ENCODE measurements at regions not wholly inside any gene's neighbourhood (a gene's known extent, or its start where the extent isn't known, plus 50 kb on each side); places are given as distances from the start of the nearest gene placed in this dataset.
"Not testable (repeated sequence)": the region's sequence is repeated elsewhere in the genome, so short reads cannot be mapped to it uniquely, and the experiment has no call there.

DNA sequence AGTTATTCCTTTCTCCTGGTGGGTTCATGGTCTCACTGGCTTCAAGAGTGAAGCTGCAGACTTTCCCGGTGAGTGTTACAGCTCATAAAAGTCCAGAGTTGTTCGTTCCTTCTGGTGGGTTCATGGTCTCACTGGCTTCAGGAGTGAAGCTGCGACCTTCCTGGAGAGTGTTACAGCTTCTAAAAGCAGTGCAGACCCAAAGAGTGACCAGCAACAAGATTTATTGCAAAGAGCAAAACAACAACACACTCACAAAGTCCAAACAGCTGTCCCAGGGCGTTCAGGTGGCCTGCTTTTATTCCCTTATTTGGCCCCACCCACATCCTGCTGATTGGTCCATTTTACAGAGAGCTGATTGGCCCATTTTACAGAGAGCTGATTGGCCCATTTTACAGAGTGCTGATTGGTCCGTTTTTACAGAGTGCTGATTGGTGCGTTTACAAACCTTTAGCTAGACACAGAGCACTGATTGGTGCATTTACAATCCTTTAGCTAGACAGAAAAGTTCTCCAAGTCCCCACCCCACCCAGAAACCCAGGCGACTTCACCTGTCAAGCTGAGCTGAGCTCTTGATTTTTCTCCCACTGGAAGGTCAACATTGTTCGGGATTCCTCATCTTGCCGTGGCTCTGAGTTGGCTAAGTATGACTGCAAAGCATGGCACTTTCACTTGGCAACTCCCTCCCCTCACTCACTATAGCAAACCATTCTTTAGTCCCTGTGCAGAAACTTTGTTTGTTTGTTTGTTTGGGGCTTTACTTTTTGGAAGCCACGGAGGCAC, 87.3 kb upstream of the EEPD1 start:
- not testable (repeated sequence) for DNase-seq

DNA sequence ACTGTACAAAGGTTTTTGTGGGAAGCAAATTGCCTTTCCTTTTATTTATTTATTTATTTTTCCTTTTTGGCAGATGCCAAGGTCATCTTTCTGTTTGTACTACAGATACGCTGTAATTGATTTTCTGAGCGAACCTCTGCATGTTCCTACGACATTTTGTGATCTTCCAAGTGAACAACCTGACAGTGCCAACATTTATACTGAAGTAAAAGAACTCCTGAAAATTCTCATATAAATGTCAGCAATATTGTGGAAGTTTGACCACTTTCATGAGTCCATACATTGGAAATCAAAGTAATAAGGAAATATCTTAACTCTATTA, 86.8 kb upstream of the EEPD1 start:
- no peak for DNase-seq

DNA sequence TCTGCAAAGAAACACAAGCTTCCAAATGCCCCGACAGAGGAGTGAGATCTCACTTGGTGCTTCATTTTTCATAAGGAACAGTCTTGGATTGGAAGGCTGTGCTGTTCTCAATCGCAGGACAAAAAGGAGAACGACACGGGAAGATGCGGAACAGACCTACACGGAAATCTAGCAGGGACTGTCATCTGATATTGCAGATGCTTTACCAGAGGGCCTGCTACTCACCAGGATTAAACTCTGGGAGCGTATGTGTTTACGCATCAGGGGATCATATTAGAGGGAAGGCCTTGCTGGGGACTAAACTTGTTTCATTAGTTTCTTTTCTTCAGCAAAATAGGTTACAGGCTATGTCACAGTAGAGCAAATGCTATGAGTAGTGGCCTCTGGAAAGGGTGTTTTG, 82.8 kb upstream of the EEPD1 start:
- no peak for DNase-seq

DNA sequence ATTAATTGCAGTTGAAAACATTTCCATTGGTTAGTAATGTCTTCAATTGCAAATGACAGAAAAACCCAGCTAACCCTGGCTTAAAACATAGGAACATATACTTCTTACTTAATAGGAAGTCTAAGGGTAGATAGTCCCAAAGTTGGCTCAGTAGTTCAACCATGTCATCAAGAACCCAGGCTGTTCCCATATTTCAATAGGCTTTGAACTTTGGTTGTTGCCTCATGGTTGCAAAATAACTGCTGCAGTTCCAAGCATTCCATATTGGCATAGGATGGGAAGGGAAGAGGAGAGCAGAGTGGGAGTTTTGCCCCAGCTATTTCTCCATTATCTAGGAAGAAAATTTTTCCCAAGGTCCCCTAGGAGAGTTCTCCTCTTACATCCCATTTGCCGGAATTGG, 81.4 kb upstream of the EEPD1 start:
- no peak for DNase-seq

GRCh38 chr7:36072620-36073019, 80.4 kb upstream of the EEPD1 start:
- DNase-seq: no peak

DNA sequence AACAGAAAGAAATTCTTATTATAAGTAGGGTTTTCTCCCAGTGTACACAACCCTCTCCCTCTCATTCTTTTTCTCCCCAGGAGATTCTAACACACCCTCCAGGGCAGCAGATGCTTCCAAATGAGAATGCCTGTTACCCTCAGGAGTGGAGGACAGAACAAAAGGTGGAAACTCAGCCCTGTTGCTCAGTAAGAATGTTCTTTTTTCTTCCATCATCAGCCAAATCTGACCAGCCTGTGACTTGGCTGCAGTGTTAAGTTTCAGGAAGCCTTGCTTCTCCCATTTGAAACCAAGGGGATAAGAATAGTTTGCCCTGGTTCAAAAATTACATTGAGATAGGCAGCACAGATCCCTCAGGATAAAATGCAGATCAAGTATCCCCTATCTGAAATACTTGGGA, 77.5 kb upstream of the EEPD1 start:
- DNase-seq: no peak

- DNase-seq: no peak
These were observed 77.0 kb upstream of the EEPD1 start for GRCh38 chr7:36076074-36076473.

GRCh38 chr7:36078816-36079360, 74.2 kb upstream of the EEPD1 start:
- no peak for DNase-seq

DNA sequence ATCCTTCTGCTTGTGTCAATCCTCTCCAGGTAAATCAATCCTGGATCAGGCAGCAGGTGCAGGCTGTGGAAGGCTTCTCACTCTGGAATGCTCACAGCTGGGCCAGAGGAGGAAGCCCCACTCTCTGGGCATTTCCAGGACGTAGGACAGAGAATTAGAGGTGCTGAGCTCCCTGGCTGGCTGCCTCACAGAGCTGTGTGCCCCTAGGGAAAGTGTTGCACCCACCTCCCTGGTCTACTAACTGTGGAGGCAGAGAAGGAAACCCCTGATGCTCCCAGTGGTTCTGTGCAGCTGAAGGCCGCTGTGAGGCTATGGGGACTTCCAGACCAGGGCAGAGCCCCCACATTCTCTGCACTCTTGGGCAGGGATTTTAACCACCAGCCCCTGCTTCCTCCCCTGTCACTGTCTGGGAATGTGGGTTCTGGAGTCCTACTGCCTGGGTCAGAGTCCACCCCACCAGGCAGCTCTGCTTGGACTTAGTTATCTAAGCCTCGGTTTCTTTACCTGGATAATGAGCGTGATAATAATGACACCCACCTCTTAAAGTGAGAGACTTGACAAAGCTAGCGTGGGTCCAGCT, 73.5 kb upstream of the EEPD1 start:
- no peak for DNase-seq

GRCh38 chr7:36080843-36081242, 72.2 kb upstream of the EEPD1 start:
- DNase-seq: no peak

DNA sequence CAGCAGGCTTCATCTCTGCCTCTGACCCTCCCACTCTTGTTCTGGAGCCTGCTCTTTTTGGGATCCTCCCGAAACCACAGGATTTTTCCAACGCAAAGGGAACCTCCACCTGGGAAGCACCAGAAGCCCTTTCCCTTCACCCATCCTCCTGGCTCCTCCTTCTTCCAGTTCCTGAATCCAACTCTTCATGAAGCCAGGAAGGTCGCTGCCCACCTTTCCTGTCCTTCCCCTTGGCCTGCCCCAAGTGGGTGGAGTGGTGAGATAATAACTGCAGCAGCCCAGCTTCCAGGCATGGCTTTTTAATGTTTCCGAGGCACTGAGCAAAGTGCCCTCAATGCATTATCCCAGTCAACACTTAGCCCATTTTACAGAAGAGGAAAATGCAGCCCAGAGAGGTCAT, 70.8 kb upstream of the EEPD1 start:
- no peak for DNase-seq

DNA sequence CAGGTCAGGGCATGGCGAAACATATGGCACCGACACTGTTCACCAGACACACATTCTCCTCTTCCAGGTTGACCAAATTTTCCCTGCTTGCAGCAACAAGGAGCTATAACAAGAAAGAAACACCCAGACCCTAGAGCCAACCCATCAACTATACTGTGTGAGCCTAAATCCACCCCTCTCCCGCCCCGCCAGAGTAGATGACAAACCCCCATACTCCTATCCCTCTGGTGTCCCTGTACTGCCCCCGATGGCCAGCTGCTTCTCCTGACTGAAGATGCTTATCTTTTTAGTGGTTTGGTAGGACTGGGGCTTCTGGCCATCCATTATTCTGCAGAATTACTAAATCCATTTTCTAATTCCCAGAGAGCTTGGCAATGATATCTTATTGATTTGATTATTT, 70.1 kb upstream of the EEPD1 start:
- no peak for DNase-seq

- no peak for DNase-seq
These were observed 69.3 kb upstream of the EEPD1 start for GRCh38 chr7:36083626-36084380.

GRCh38 chr7:36084485-36085091, 68.5 kb upstream of the EEPD1 start:
- DNase-seq: peak in 2 of 3 donors; percentile 45 to 48

GRCh38 chr7:36085096-36085495, 68.0 kb upstream of the EEPD1 start:
- DNase-seq: no peak

- DNase-seq: no peak
These were observed 66.5 kb upstream of the EEPD1 start for GRCh38 chr7:36086571-36086970.

DNA sequence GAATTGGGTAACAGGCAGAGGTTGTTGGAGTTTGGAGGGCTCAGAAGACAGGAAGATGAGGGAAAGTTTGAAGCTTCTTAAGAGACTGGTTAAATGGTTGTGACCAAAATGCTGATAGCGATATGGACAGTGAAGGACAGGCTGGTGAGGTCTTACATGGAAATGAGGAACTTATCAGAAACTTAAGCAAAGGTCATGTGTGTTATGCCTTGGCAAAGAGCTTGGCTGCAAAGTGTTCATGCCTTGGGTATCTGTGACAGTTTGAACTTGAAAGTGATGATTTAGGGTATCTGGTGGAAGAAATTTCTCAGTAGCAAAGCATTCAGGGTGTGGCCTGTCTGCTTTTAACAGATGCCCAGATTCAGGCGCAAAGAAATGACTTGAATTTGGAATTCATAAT, 64.5 kb upstream of the EEPD1 start:
- DNase-seq: no peak

DNA sequence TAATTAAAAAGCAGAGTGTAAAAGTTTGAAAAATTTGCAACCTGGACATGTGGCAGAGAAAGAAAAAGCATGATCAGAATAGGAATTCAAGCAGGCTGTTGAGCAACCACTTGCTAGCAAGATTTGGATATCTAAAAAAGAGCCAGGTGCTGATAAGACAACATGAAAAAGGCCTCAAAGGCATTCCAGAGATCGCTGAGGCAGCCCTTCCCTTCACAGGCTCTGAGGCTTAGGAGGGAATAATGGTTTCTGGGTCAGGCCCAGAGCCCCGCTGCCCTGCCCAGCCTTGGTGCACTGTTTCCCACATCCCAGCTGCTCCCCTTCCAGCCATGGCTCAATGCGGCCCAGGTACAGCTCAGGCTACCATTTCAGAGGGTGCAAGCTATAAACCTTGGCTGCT, 64.1 kb upstream of the EEPD1 start:
- DNase-seq: no peak

DNA sequence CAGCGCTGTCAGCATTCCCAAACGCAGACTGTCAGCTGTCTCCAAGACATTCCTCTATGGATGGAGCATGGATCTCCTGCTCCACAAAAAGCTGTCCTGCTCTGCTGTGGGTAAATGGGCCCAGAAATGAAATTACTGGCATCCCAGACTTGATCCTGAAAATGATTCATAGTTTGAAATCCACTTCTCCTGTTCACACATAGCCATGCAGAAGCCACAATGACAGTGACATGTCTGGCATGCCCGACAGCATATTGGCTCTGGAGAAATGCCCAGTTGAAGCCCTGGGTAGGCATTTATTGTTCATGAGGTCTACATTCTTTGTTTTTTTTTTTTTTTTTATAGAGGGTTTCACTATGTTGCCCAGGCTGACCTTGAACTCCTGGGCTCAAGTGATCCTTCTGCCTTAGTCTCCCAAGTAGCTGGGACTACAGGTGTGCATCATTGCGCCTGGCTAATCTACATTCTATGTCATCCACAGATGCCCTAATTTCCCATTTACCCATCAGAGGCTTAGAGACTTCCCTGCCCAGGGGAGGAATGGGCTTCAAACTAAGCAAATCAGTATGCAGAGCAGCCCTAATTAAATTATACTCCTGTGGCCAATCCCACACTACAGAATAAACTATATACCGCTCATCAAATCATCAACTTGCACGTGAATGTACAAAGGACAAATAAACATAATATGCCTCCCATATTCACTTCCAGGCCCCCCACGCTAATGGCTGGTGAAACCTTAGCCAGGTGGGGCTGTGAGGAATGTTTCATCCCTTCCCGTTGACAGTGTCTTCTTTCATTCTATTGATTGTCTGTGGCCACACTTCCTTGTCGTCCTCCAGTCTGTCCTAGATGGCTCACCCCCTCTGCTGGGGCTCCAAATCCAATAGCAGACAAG, 61.8 kb upstream of the EEPD1 start:
- DNase-seq: no peak

DNA sequence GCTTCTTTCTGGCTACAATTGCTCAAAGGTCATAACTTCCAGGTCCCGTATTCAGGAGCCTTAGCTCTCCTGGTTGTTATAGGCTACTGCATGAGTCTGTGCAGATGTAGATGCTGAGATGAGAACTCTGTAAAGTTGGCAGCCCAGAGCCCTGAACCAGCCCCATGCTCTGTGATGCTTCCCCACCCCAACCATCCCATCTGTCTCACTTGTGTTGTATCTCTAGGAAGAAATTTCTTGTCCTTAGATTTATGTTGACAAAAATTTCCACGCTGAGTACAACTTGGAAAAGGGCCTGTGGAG, 61.2 kb upstream of the EEPD1 start:
- DNase-seq: no peak

DNA sequence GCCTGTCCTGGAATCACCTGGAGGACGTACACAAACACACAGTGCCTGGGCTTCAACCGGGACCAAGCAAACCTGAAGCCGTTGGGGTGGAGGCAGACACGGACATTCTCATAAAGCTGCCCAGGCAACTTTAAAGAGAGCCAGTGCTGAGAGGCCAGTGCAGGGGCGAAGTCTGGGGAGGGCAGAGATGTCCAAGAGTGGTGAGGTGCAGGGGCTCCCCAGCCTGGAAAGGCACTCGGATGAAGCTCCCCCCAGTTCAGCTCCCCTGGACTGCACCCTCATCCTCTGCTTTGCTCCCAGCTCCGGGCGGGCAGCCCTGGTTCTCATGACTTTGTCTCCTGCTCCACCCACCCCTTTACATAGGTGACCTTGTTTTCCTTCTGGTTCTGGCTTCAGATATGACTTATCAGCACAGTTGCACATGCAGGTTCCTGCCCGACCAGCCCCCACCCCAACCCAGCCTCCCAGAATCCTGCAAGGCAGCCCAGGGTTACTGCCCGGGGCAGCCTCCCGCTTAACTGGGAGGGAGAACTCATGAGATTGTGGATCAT, 60.8 kb upstream of the EEPD1 start:
- no peak for DNase-seq
